Stimulated activated CD8-positive, alpha-beta memory T cell treated with anti-CD3 and anti-CD28 coated beads, Interleukin-2, amount 100 ng/mL, for 48 hours (primary cell): ENCODE measurements at regions not wholly inside any gene's neighbourhood (a gene's known extent, or its start where the extent isn't known, plus 50 kb on each side); places are given as distances from the start of the nearest gene placed in this dataset.

Experiments
- DNase-seq, 2 donors: peaks; one replicate each; pipeline ENCODE4 v3.0.0-alpha.2; 2020; ENCODE audit warnings: low read depth in 2 of 2

- no peak for DNase-seq
Measured at GRCh38 chr9:81390792-81391456, 298.4 kb downstream of the TLE1 start.

- DNase-seq: no peak
Measured at GRCh38 chr9:81389569-81389993, 299.8 kb downstream of the TLE1 start.

GRCh38 chr9:81388831-81389230 is 300.5 kb downstream of the TLE1 start:
- no peak for DNase-seq

- no peak for DNase-seq
Measured at GRCh38 chr9:81387360-81388106, 301.8 kb downstream of the TLE1 start.

- DNase-seq: no peak
Measured at GRCh38 chr9:81384911-81385310, 304.4 kb downstream of the TLE1 start.

GRCh38 chr9:81382281-81382680 is 307.1 kb downstream of the TLE1 start:
- no peak for DNase-seq

- DNase-seq: no peak
Measured at GRCh38 chr9:81381694-81382093, 307.7 kb downstream of the TLE1 start.

- DNase-seq: no peak
Measured at GRCh38 chr9:81380504-81381359, 308.6 kb downstream of the TLE1 start.

GRCh38 chr9:81379655-81380054 is 309.7 kb downstream of the TLE1 start:
- DNase-seq: no peak

- no peak for DNase-seq
Measured at GRCh38 chr9:81377921-81378320, 311.4 kb downstream of the TLE1 start.

GRCh38 chr9:81377320-81377719 is 312.0 kb downstream of the TLE1 start:
- DNase-seq: no peak

GRCh38 chr9:81375187-81376100 is 313.9 kb downstream of the TLE1 start:
- DNase-seq: no peak

- DNase-seq: no peak
Measured at GRCh38 chr9:81374459-81375186, 314.7 kb downstream of the TLE1 start.

GRCh38 chr9:81373294-81373693 is 316.1 kb downstream of the TLE1 start:
- DNase-seq: no peak

GRCh38 chr9:81372628-81373191 is 316.6 kb downstream of the TLE1 start:
- no peak for DNase-seq

- no peak for DNase-seq
Measured at GRCh38 chr9:81371824-81372223, 317.5 kb downstream of the TLE1 start.

GRCh38 chr9:81370650-81371049 is 318.7 kb downstream of the TLE1 start:
- DNase-seq: no peak

GRCh38 chr9:81370096-81370495 is 319.3 kb downstream of the TLE1 start:
- no peak for DNase-seq

GRCh38 chr9:81369121-81369520 is 320.2 kb downstream of the TLE1 start:
- no peak for DNase-seq

- no peak for DNase-seq
Measured at GRCh38 chr9:81363916-81364480, 325.3 kb downstream of the TLE1 start.
